ENCODE measurements at regions not wholly inside any gene's neighbourhood (a gene's known extent, or its start where the extent isn't known, plus 50 kb on each side); places are given as distances from the start of the nearest gene placed in this dataset.
"Not testable (repeated sequence)": the region's sequence is repeated elsewhere in the genome, so short reads cannot be mapped to it uniquely, and the experiment has no call there.

GRCh38 chr5:98319299-98320011 lies 454.0 kb upstream of the RGMB start:
- in situ Hi-C loops (cut with HindIII; ENCODE audit: low pct_unique_long_range_greater_than_20kb, low sequenced_read_pairs): no loop called here
- TF ChIP-seq JUND (IDR thresholded peaks at IDR 0.05; ENCODE audit: low read depth): no peak
- DNase-seq (ENCODE audit: low read depth in 1 of 2, low spot score in 1 of 2): no peak

- in situ Hi-C loops (cut with HindIII; ENCODE audit: low pct_unique_long_range_greater_than_20kb, low sequenced_read_pairs): no loop called here
- TF ChIP-seq JUND (IDR thresholded peaks at IDR 0.05; ENCODE audit: low read depth): no peak
- no peak for DNase-seq (ENCODE audit: low read depth in 1 of 2, low spot score in 1 of 2)
Observed at GRCh38 chr5:98320343-98320742, 453.1 kb upstream of the RGMB start.

GRCh38 chr5:98321361-98321760 lies 452.1 kb upstream of the RGMB start:
- no peak for TF ChIP-seq JUND (IDR thresholded peaks at IDR 0.05; ENCODE audit: low read depth)
- in situ Hi-C loops (cut with HindIII; ENCODE audit: low pct_unique_long_range_greater_than_20kb, low sequenced_read_pairs): no loop called here
- no peak for DNase-seq (ENCODE audit: low read depth in 1 of 2, low spot score in 1 of 2)

- DNase-seq (ENCODE audit: low read depth in 1 of 2, low spot score in 1 of 2); in situ Hi-C loops (cut with HindIII; ENCODE audit: low pct_unique_long_range_greater_than_20kb, low sequenced_read_pairs): not testable (repeated sequence)
Observed at GRCh38 chr5:98325187-98325586, 448.3 kb upstream of the RGMB start.

GRCh38 chr5:98328015-98328414 lies 445.4 kb upstream of the RGMB start:
- DNase-seq (ENCODE audit: low read depth in 1 of 2, low spot score in 1 of 2): no peak
- in situ Hi-C loops (cut with HindIII; ENCODE audit: low pct_unique_long_range_greater_than_20kb, low sequenced_read_pairs): no loop called here
- TF ChIP-seq JUND (IDR thresholded peaks at IDR 0.05; ENCODE audit: low read depth): no peak

- no peak for TF ChIP-seq JUND (IDR thresholded peaks at IDR 0.05; ENCODE audit: low read depth)
- in situ Hi-C loops (cut with HindIII; ENCODE audit: low pct_unique_long_range_greater_than_20kb, low sequenced_read_pairs): no loop called here
- no peak for DNase-seq (ENCODE audit: low read depth in 1 of 2, low spot score in 1 of 2)
Observed at GRCh38 chr5:98330871-98331270, 442.6 kb upstream of the RGMB start.

- in situ Hi-C loops (cut with HindIII; ENCODE audit: low pct_unique_long_range_greater_than_20kb, low sequenced_read_pairs): no loop called here
- no peak for TF ChIP-seq JUND (IDR thresholded peaks at IDR 0.05; ENCODE audit: low read depth)
- no peak for DNase-seq (ENCODE audit: low read depth in 1 of 2, low spot score in 1 of 2)
Observed at GRCh38 chr5:98333921-98334320, 439.5 kb upstream of the RGMB start.

- no peak for DNase-seq (ENCODE audit: low read depth in 1 of 2, low spot score in 1 of 2)
- TF ChIP-seq JUND (IDR thresholded peaks at IDR 0.05; ENCODE audit: low read depth): no peak
- in situ Hi-C loops (cut with HindIII; ENCODE audit: low pct_unique_long_range_greater_than_20kb, low sequenced_read_pairs): no loop called here
Observed at GRCh38 chr5:98334946-98335345, 438.5 kb upstream of the RGMB start.

GRCh38 chr5:98339141-98339848 lies 434.2 kb upstream of the RGMB start:
- in situ Hi-C loops (cut with HindIII; ENCODE audit: low pct_unique_long_range_greater_than_20kb, low sequenced_read_pairs): no loop called here
- no peak for TF ChIP-seq JUND (IDR thresholded peaks at IDR 0.05; ENCODE audit: low read depth)
- no peak for DNase-seq (ENCODE audit: low read depth in 1 of 2, low spot score in 1 of 2)

GRCh38 chr5:98341038-98342032 lies 432.1 kb upstream of the RGMB start:
- DNase-seq (ENCODE audit: low read depth in 1 of 2, low spot score in 1 of 2): no peak
- TF ChIP-seq JUND (IDR thresholded peaks at IDR 0.05; ENCODE audit: low read depth): no peak
- in situ Hi-C loops (cut with HindIII; ENCODE audit: low pct_unique_long_range_greater_than_20kb, low sequenced_read_pairs): no loop called here

- in situ Hi-C loops (cut with HindIII; ENCODE audit: low pct_unique_long_range_greater_than_20kb, low sequenced_read_pairs); DNase-seq (ENCODE audit: low read depth in 1 of 2, low spot score in 1 of 2): not testable (repeated sequence)
Observed at GRCh38 chr5:98342958-98343660, 430.4 kb upstream of the RGMB start.

Data from T47D (cell line).